Fibroblast of lung (primary cell): ENCODE measurements at regions not wholly inside any gene's neighbourhood (a gene's known extent, or its start where the extent isn't known, plus 50 kb on each side); places are given as distances from the start of the nearest gene placed in this dataset.

ENCODE experiments used
- EZH2 ChIP-seq: IDR thresholded peaks from 2 replicates; pipeline ENCODE4 v1.5.1; 2012; ENCODE audit warnings: low read length, control low read depth, mild to moderate bottlenecking; ENCODE audit errors: missing control alignments
- TF ChIP-seq, protein P1 (sequence below), 2 donors: IDR thresholded peaks in 1 of 2; conservative IDR thresholded peaks in 1 of 2; 1 replicate in 1 of 2; 2 replicates in 1 of 2; pipeline ENCODE4 v1.5.1; 2011 to 2012; ENCODE audit warnings: low read length in 2 of 2, control low read depth in 1 of 2, inconsistent platforms in 1 of 2, low read depth in 1 of 2, mild to moderate bottlenecking in 1 of 2

DNA sequence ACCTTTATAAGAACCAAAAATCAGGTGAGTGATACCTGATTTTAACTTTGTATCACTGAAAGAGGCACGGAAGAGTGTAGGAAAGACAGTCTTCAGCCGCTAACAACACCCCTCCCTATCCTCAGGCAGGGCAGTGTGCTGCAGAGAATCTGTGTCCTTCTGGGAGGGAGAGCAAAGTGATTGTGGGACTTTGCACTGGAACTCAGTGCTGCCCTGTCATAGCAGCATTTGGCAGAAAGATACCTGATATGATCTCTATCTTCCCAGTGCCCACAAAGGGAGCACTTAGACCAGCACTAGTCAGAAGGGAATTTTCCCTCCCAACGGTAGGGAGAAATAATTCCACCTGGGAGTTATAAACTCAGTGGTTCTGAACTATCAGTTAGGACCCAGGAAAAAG is 139.0 kb downstream of the FMR1NB start:
- TF ChIP-seq EZH2 = no peak
- TF ChIP-seq, protein P1, sequence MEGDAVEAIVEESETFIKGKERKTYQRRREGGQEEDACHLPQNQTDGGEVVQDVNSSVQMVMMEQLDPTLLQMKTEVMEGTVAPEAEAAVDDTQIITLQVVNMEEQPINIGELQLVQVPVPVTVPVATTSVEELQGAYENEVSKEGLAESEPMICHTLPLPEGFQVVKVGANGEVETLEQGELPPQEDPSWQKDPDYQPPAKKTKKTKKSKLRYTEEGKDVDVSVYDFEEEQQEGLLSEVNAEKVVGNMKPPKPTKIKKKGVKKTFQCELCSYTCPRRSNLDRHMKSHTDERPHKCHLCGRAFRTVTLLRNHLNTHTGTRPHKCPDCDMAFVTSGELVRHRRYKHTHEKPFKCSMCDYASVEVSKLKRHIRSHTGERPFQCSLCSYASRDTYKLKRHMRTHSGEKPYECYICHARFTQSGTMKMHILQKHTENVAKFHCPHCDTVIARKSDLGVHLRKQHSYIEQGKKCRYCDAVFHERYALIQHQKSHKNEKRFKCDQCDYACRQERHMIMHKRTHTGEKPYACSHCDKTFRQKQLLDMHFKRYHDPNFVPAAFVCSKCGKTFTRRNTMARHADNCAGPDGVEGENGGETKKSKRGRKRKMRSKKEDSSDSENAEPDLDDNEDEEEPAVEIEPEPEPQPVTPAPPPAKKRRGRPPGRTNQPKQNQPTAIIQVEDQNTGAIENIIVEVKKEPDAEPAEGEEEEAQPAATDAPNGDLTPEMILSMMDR (conservative IDR thresholded peaks at IDR 0.05 in 1 of 2, IDR thresholded peaks at IDR 0.05 in 1 of 2; ENCODE audit: low read depth in 1 of 2, low read length in 2 of 2) = no peak
